NB4 (cell line): ENCODE measurements at regions not wholly inside any gene's neighbourhood (a gene's known extent, or its start where the extent isn't known, plus 50 kb on each side); places are given as distances from the start of the nearest gene placed in this dataset.

Experiments used
- DNase-seq: peaks from one replicate; pipeline ENCODE4 v3.0.0; 2010; ENCODE audit warnings: low read depth
- H3K4me3 ChIP-seq: one replicate; pipeline ENCODE4 v1.5.1; 2011; ENCODE audit warnings: mild to moderate bottlenecking, low read depth, low read length, moderate library complexity
- MYC ChIP-seq: IDR thresholded peaks from 2 replicates; pipeline ENCODE4 v1.6.1; 2011; ENCODE audit warnings: low read depth, low read length
- POLR2A ChIP-seq: IDR thresholded peaks from 2 replicates; pipeline ENCODE4 v1.6.1; 2011; ENCODE audit warnings: mild to moderate bottlenecking; ENCODE audit not compliant: insufficient read length; ENCODE audit errors: extremely low read depth
- TF ChIP-seq, protein P1 (sequence below): IDR thresholded peaks from 2 replicates; pipeline ENCODE4 v1.6.1; 2011; ENCODE audit warnings: low read depth, low read length
- TF ChIP-seq, protein P2 (sequence below): IDR thresholded peaks from one replicate; pipeline ENCODE4 v1.5.1; 2012; ENCODE audit warnings: low read depth, low read length

DNA sequence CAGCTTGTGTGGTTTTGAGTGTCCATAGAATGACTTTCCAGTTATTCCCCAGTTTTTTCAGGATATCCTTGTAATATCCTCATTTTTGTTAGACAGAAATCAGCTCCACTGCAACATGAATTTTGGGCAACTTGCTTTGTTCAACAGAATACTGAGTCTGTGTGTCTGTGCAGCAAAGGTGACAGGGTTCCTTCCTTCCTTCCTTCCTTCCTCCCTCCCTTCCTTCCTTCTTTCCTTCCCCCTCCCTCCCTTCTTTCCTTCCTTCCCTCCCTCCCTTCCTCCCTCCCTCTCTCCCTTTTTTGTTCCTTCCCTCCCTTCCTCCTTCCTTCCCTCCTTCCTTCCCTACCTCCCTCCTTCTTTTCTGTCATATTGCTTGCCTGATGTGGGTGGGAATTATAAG lies 496.5 kb downstream of the EPM2A start:
- TF ChIP-seq POLR2A = no peak
- TF ChIP-seq MYC = no peak
- TF ChIP-seq, protein P1, sequence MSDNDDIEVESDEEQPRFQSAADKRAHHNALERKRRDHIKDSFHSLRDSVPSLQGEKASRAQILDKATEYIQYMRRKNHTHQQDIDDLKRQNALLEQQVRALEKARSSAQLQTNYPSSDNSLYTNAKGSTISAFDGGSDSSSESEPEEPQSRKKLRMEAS = no peak
- TF ChIP-seq, protein P2, sequence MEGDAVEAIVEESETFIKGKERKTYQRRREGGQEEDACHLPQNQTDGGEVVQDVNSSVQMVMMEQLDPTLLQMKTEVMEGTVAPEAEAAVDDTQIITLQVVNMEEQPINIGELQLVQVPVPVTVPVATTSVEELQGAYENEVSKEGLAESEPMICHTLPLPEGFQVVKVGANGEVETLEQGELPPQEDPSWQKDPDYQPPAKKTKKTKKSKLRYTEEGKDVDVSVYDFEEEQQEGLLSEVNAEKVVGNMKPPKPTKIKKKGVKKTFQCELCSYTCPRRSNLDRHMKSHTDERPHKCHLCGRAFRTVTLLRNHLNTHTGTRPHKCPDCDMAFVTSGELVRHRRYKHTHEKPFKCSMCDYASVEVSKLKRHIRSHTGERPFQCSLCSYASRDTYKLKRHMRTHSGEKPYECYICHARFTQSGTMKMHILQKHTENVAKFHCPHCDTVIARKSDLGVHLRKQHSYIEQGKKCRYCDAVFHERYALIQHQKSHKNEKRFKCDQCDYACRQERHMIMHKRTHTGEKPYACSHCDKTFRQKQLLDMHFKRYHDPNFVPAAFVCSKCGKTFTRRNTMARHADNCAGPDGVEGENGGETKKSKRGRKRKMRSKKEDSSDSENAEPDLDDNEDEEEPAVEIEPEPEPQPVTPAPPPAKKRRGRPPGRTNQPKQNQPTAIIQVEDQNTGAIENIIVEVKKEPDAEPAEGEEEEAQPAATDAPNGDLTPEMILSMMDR = no peak
- no peak overlapping the region for H3K4me3 ChIP-seq
- DNase-seq = no peak

DNA sequence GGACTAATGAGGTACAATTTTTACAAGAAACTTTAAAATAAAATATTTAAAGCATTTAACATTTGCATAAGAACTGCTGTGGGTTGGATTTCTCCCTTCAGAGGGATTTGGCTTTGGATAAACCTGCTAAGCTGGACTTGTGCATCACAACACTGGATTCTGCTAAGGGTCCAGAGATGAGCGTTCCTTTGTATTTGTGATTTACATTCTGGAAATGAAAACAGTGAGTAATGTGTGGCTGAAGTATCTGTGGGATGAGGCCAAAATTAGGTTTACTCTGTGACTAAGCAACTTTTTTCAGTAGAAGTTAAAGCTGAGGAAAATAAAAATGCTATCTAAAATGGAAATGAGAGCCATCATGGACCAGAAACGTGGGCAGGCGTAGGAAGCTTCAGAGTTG lies 494.3 kb downstream of the EPM2A start:
- TF ChIP-seq, protein P2 = no peak
- TF ChIP-seq POLR2A = no peak
- TF ChIP-seq, protein P1 = no peak
- TF ChIP-seq MYC = no peak
- no peak for DNase-seq
- no peak overlapping the region for H3K4me3 ChIP-seq

DNA sequence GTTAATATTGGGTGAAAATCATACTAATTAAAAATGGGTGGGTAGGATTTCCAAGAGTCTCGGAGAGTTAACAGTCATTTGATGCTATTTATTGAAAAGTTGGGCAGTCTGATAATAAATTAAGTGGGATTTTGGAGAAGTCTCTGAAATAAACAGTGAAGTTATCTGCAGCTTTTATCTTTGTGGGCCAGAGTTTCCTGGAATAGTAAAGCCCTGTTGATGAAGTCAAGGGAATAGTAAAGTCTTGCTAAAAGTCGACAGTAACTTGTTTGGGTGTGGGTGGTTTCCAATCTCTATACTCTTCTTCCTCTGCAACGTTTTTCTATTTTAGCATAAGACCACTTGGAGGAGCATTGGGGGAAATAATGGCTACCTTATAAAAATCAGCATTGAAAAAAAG lies 493.6 kb downstream of the EPM2A start:
- TF ChIP-seq MYC (no peak), POLR2A (no peak)
- TF ChIP-seq, protein P1 = no peak
- TF ChIP-seq, protein P2 = no peak
- no peak for DNase-seq
- H3K4me3 ChIP-seq = no peak overlapping the region

DNA sequence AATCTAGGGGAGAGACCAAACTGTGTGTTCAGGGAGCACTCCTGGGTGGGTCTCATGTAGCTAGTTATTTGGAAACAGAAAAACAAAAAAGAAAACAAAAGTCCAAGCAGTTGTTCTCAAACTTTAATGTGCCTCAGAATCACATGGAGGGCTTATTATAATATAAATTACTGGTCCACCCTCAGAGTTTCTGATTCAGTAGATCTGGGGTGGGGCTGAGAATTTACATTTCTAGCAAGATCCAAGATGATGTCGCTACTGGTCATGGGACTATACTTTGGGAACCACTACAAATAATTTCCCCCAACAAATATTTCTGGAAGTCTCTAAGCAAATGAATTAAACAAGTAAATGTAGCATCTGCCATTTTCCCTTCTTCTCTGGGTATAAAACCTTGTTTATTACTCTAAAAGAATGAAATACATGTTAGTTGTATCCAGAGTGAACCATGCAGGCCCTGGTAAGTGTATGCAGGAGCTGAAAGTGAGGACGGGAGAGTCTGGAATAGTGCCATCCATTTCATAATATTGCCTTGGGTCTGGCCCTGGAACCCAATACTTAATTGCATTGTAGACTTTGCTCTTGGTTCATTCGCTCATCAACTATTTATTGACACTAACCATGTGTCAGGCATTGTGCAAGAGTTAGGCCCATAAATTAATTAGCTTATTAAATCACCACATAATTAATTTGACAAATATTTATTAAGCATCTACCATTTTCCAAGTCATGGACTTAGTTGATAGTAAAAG lies 490.8 kb downstream of the EPM2A start:
- TF ChIP-seq, protein P2 = no peak
- TF ChIP-seq MYC (no peak), POLR2A (no peak)
- TF ChIP-seq, protein P1 = no peak
- H3K4me3 ChIP-seq = no peak overlapping the region
- DNase-seq = no peak

DNA sequence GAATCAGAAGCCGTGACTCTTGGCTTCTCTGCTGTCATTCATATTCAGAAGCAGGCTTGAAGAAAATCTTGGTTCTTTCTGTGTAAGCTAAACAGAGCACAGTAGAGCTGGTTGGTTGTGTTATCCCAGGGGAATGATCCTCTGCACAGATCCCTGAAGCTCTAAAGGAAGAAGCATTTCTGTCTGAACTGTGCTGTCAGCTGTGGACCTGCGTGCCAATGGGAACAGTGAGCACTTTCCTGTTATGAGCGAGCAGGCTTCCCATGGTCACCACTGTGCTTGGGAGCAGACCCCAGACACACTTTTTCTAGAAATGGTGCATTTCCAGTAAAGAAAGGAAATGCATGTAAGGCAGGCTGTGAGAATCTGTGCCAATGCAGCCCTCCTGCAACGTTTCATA lies 490.2 kb downstream of the EPM2A start:
- TF ChIP-seq, protein P1 = no peak
- TF ChIP-seq, protein P2 = no peak
- TF ChIP-seq MYC = no peak
- no peak for TF ChIP-seq POLR2A
- H3K4me3 ChIP-seq = no peak overlapping the region
- no peak for DNase-seq
